ENCODE measurements at regions not wholly inside any gene's neighbourhood (a gene's known extent, or its start where the extent isn't known, plus 50 kb on each side); places are given as distances from the start of the nearest gene placed in this dataset.
"Not testable (repeated sequence)": the region's sequence is repeated elsewhere in the genome, so short reads cannot be mapped to it uniquely, and the experiment has no call there.

- DNase-seq, result not testable (repeated sequence)
Observed at GRCh38 chr9:41367301-41367700, 178.2 kb upstream of the ZNG1F start.

- DNase-seq, result not testable (repeated sequence)
Observed at GRCh38 chr9:41361790-41362189, 172.7 kb upstream of the ZNG1F start.

DNA sequence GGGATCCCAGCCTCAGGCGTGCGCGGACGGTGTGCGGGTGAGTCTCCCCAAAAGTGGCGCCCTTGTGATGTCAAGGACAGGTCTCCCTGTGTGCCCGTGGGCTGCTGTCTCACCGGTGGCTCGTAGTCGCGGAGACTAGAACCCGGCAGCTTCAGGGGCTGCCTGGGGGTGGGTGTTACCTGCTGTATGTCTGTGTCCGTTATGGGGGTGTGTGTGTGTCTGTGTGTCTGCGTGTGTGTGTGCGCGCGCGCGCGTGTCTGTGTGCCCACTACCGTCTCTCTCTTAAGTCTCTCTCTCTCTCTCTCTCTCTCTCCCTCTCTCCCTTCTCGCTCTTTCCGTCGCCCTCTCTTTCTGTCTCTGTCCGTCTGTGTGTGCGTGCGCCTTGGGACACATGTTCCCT, 170.0 kb upstream of the ZNG1F start:
- DNase-seq, result peak; percentile 32

DNA sequence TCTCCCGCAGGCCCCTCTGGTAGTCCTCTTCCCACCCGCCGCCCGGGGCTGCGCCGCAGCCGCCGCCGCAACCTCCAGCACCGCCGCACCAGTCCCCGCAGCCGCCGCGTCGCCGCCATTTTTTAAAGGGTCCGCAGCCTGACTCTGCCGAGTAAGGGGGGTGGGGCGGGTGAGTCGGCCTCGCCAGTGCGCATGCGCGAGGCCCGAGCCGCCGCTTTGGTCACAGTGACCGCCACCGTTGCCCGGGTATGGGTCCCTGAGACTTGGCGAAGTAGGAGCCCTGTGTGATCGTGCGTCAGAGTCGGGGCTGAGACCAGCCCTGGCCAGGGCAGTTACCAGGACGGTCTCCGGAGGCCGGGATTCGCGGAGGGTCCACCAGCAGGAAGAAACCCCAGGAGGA, 169.6 kb upstream of the ZNG1F start:
- peak; percentile 86 for DNase-seq

- DNase-seq, result not testable (repeated sequence)
Observed at GRCh38 chr9:41357918-41358404, 168.8 kb upstream of the ZNG1F start.

DNA sequence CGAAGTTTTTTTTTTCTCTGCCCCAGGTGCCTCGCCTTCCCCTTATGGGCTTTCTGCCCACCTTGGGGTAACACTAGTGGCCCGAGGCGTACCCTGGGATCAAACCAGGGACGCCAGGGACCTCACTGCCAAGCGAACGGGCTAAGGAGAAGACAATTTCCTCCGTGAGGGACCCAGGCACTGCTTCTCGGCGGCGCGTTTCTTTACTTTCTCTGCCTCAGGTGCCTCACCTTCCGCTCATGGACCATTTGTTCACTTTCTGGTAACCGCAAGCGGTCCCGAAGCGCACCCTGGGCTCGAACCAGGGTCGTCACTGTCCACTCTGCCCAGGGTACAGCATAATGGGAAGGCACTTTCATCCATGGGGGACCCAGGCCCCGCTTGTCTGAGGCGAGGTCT, 168.2 kb upstream of the ZNG1F start:
- DNase-seq, result not testable (repeated sequence)

- peak; percentile 93 for DNase-seq
Observed at GRCh38 chr9:41356588-41357349, 167.7 kb upstream of the ZNG1F start.

- not testable (repeated sequence) for DNase-seq
Observed at GRCh38 chr9:41355712-41356450, 166.8 kb upstream of the ZNG1F start.

GRCh38 chr9:41354978-41355377, 165.9 kb upstream of the ZNG1F start:
- peak; percentile 41 for DNase-seq

GRCh38 chr9:41354060-41354934, 165.2 kb upstream of the ZNG1F start:
- peak; percentile 13 for DNase-seq

GRCh38 chr9:41353026-41353425, 163.9 kb upstream of the ZNG1F start:
- not testable (repeated sequence) for DNase-seq

- DNase-seq, result not testable (repeated sequence)
Observed at GRCh38 chr9:41352390-41352789, 163.3 kb upstream of the ZNG1F start.

GRCh38 chr9:41347893-41348292, 158.8 kb upstream of the ZNG1F start:
- DNase-seq, result not testable (repeated sequence)

DNA sequence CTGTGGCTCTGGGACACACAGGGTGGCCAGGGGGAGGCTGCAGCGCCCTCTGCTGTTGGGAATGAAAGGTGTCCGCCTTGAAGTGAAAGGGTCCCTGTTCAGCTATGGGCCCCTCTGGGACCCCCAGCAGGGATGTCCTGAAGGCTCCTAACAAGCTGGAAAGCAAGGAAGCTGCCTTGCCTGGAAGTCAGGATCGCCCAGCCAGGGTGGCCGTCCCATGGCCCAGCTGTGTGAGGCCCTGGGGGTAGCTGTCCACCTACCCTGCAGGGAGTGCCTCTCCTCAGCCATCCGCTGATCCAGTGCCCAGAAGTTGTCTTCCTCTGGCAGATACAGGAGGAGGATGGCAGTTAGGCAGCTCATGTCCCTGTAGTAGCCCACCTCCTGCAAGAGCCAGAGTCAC, 143.4 kb upstream of the ZNG1F start:
- DNase-seq, result not testable (repeated sequence)

GRCh38 chr9:41321277-41321676, 132.2 kb upstream of the ZNG1F start:
- DNase-seq, result not testable (repeated sequence)

DNA sequence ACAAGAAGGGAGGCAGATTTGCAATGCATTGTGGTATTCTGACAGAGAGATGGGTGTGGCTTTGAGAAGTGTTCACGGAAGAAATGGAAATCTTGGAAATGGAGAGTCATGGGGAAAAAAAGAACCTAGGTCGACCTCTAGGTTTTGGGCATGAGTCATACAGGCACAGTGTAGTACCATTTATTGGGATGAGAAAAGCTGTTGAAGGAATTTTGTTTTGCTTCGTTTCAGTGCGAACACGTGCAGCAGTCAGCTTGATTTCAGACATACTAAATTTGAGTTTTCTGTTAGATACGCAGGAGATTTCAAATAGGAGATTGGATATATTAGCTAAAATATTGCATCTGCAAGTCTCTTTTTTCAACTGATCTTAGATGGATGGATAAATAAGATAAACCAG, 119.8 kb upstream of the ZNG1F start:
- not testable (repeated sequence) for DNase-seq

- DNase-seq, result not testable (repeated sequence)
Observed at GRCh38 chr9:41285744-41286143, 96.6 kb upstream of the ZNG1F start.

GRCh38 chr9:41280299-41281238, 91.5 kb upstream of the ZNG1F start:
- not testable (repeated sequence) for DNase-seq

GRCh38 chr9:41279437-41279836, 90.3 kb upstream of the ZNG1F start:
- not testable (repeated sequence) for DNase-seq

DNA sequence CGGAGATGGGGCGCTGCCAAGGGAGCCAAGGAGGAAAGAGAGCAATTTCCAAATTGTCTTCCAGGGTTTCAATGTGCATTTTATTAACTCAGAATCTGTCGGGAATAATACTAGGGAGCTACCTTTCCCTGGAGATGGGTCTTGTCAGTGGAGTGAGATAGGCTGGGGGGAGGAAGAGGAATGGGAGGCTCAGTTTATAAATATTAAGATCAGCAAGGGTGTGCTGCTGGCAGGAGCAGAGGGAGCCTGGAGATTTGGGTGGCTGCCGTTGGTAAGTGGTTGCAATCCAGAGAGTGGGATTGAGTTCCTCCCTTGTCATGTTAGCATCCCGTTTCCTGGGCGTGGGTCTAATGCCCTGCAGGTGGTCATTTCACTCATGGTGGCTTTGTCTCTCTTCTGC, 89.9 kb upstream of the ZNG1F start:
- not testable (repeated sequence) for DNase-seq

DNA sequence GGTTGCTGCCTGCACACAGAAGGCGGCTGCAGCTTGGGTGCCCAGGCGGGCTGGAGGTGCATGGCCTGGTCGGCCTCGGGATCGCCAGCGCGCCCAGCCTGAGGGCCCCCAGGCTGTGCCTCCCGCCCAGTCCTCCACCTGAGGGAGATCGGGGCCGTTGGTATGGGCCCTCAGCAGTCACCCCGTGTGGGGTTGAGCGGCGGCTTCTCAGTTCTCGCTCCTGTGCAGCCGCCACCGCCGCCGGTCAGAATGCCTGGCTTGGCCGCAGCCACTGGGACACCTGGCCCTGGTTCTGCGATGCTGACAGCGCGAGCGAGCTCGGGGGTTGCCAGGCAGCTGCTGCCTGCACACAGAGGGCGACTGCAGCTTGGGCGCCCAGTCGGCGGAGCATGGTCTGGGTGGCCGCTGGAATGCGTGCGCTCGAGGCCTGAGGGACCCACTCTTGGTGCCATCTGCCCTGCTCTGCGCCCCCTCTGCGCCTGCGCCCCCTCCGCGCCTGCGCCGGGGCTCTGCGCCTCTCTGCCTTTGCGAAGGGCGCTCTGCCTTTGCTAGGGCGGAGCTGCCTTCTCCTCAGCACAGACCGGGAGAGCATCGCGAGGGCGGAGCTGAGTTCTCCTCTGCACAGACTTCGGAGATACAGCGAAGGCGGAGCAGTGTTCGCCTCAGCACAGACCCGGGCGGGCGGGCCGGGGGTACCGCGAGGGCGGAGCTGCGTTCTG, 84.6 kb upstream of the ZNG1F start:
- DNase-seq, result peak; percentile 80
